ENCODE measurements at regions not wholly inside any gene's neighbourhood (a gene's known extent, or its start where the extent isn't known, plus 50 kb on each side); places are given as distances from the start of the nearest gene placed in this dataset.

- no peak for DNase-seq
Observed at GRCh38 chr3:31008994-31009393, 114.5 kb upstream of the GADL1 start.

- DNase-seq, result no peak
Observed at GRCh38 chr3:31009881-31010280, 115.4 kb upstream of the GADL1 start.

DNA sequence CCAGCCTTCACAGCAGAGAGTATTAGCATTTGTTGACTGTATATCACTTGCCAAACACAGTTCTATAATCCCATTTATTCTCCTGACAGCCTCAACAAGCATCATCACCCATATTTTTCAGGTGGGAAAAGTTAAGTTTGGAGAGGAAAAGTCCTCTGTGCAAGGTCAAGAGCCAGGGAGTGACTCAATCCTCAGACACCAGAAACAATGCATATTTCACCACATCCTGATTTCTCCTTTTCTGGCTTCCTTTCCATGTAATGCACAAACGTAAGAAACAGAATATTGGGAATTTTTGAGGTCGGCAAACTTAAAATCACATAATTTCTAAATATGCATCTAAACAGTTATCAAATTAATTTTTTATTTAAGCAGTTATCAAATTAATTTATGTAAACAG is 116.0 kb upstream of the GADL1 start:
- DNase-seq, result no peak

DNA sequence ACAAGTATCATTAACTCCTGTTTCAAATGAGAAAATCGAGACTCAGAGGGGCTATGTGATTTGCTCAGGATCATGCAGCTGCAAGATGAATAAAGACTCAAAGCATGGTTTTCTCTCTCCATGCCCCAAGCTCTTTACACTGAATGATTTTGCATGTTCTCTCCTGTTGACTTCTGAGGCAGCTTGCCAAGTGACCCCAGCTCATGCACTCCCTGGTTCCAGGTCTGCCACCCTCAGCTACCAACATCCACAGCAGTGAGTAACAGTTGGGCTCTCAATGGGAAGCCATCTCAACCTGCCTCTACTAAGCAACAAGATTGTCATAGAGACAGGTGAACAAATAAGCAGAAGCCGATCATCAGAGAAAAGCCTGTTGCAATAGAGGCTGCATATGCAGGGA is 116.9 kb upstream of the GADL1 start:
- DNase-seq, result no peak

- DNase-seq, result no peak
Observed at GRCh38 chr3:31013090-31013489, 118.6 kb upstream of the GADL1 start.

DNA sequence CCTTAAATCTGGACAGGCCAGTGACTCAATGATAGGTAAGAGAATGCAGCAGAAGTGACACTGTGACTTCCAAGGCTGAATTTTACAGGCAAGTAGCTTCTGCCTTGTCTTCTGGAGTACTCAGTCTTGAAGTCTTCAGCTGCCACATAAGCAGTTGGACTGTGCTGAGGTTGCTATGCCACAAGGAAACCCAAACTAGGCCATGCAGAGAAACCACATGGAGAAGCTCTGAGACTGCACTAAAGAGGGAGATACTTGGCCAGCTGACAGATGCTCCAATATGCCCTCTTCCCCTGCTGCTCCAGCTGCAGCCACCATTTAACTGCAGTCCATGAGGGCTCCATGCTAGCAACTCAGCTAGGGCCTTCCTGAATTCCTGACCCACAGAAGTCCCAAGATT is 119.4 kb upstream of the GADL1 start:
- no peak for DNase-seq

- no peak for DNase-seq
Observed at GRCh38 chr3:31014317-31015040, 120.0 kb upstream of the GADL1 start.

DNA sequence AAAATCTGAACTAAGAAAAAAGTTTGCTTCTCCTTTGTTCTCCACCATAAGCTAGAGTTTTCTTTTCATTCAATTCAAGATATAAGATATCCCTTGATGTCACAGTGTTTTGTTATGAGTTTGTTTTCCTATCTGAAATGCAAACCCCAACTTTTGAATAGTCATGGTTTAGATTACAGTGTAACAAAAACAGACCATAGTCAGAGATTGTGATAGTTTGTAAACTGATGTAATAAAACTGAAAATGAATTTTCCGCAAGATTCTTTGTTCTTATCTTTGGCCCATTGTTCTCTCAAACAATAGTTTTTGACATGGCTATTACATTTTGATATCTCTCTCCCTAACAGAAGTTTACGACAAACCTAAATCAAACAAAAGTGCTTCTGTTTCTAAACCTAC is 121.7 kb upstream of the GADL1 start:
- DNase-seq, result no peak

GRCh38 chr3:31022716-31023115 is 128.3 kb upstream of the GADL1 start:
- DNase-seq, result no peak

- no peak for DNase-seq
Observed at GRCh38 chr3:31025541-31025940, 131.1 kb upstream of the GADL1 start.

DNA sequence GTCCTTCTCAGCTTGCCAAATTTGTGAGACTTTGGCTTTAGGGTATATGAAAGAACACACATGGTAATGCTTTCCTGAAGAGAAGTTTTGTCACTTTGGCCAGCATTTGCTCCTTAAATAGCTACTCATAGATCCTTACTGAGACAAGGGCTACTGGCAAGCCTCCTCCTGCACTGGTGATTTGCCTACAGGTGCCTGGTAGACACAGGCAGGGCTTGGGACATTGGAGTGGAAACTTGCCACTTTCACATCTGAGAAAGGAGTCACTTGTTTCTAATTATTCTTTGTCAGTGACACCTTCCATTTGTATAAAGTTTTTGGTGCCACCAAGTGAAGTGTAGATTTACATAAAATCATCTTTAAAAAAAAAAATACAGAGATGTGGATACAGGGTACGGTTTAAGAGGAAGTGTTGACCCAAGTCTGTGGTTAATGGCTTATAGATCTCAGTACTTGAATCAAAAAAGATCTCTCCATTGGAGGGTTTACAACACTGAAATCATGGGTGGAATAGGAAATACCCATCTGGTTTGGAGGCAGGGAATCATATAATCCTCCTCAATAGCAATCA is 132.8 kb upstream of the GADL1 start:
- no peak for DNase-seq

GRCh38 chr3:31027914-31028313 is 133.5 kb upstream of the GADL1 start:
- no peak for DNase-seq

DNA sequence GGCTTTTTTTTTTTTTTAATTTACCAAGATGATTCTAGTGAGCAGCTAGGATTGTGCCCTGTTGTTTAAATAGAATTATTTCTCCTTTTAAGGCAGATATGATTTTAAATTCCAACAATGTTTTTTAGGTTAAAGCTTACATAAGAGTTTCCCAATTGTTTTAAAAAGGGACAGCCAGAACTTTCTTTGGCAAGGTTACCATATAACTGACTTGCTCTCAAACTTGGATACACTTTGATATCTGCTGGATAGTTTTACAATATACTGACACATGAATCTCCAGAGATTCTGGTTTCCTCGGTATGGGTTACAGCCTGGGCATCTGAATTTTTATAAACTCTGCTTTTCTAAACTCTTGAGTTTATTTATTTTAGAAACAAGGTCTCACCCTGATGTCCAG is 134.3 kb upstream of the GADL1 start:
- no peak for DNase-seq

- DNase-seq, result no peak
Observed at GRCh38 chr3:31029706-31030105, 135.2 kb upstream of the GADL1 start.

- DNase-seq, result no peak
Observed at GRCh38 chr3:31035681-31036080, 141.2 kb upstream of the GADL1 start.

DNA sequence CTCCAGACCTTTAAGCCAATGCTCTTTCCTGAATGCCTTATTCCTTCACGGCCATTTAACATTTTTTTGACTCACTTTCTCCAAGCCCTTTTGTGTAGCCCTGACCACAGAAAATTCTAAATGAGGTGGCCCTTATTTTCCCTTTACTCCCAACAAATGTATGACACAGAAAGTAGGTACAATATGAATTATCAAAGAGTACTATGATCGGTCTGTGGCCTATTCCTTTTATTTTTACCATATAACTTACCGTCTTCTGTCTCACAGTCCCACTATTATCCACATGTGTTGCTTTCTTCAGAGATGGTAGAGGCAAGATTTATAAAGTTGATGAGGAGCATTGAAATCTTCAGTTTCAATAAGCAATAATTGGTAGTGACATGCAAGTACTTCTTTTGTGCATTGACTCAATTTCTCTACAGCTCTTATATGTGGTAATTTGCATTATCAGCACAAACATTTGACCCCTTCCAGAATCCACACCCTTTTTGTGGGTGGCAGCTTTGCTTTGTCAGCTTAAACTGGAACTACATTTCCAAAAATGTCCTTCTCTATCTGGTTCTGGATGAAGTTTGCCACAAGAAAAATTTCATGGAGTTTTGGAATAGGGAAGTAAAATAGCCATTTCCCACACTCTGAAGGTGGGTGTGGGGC is 143.8 kb upstream of the GADL1 start:
- no peak for DNase-seq

DNA sequence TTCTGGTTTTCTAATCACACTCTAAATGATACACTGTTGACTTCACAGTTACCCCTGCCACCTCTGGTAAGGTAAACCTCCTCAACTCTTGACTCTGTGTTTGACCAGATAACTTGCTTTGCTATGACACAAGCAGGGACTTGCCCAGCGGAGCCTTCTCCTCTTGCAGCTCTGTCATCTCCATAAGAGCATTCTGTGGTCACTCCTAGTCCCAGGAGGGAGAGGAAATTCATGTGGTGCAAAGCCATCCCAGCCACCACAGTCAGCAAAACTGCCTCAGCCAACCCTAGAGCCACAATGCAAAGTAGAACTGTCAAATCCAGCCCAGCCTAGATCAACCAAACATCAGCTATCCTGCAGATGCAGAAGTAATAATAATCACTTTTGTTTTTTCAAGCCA is 144.7 kb upstream of the GADL1 start:
- no peak for DNase-seq

DNA sequence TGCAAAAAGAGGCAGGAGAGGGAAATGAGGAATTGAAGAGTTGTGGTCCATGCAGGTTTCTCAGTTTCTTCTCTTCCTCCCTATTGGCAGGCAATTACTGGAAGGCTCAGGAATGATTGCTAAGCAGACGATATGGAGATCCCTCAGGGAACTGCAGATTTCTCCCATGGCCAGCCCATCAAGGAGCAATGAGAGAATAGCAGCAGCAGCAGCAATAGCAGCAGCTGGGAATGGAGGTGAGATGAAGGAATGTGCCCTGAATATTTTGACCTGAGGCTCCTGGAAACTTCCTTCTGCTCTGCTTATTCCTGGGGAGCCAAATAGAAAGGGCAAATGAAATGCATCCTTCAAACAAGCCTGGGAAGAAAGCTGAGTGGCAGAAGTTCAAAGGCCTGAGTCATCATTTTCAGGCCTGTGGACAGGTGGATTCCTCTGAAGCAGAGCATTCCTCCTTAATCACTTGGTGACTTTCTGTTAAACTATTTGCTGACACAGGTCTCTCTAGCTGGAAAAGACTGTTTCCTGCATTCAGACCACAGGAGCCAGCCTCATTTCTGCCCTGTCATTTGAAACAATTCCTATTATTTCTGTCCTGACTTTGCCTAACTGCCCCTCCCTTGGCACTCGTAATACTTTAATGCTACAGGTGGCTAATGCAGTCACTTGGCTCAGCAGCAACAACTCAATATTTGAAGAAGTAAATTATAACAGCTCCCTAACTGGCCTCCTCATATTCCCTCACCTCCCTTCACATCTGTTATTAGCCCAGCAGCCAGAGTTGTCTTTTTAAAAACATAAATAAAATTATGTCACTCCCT is 146.9 kb upstream of the GADL1 start:
- DNase-seq, result no peak

DNA sequence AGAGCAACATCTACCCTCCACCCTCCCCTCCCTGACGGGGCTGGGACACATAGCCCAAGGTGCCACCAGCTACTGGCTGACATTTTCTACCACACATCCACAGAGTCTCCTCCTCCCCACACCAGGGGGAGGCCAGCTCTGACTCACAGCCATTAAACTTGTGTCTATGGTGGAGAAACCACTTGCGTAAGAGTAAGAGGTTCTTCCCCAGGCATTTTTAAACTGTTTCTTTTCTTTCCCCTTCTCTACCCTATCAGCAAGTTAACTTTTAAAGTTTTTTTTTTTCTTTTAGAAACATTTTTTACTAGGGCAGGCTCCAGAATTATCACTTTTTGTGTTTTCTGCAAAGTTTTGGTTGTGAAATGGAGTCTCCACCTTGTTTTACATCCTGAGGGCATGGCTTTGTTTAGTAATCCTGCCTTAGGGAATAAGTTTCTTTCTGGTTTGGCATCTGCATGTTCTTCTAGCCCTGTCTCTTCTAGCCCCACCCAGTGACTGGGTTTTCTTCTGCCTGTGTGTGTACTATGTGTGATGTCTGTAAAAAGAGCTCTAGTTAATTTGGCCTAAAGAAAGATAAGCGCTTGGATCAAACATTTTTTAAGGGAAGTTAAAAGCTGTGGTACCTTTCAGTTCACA is 148.8 kb upstream of the GADL1 start:
- no peak for DNase-seq

DNA sequence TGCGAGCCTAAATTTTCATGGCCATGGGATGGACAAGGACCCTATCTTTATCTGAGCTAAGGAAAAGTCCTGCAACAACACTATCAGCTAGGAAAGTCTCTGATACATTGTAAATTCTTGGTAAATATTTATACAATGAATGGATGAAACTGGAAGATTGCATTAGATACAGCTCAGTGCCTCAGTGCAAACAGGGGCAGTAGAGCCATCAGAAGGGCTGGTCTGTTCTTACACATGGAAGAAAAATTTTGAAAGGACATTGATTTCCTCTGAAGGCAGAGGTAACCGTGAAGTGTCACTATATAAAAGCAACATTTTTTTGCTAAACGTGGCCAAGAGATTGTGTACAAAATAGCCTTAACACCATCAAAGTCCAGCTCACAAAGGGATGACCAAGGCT is 153.2 kb upstream of the GADL1 start:
- no peak for DNase-seq

DNA sequence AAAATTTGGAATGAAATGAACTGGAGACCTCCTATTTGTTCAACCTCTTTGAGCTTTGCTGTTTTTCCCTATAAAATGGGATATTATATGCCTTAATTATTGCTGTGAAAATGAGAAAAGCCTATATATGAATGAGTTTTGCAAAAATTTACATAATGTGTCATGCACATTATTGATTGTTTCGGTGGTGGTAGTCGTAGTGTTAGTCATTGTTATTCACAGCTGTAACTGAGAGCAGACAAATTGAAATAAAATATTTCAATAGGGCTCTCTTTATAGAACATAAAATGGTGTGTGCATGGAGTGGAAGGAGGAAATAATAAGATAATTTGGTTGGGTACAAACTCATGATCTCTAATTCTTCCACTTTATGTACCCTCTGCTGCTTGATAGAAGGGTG is 153.7 kb upstream of the GADL1 start:
- DNase-seq, result no peak

- no peak for DNase-seq
Observed at GRCh38 chr3:31050296-31050695, 155.8 kb upstream of the GADL1 start.

- DNase-seq, result no peak
Observed at GRCh38 chr3:31051226-31051625, 156.8 kb upstream of the GADL1 start.

All from CD4-positive, alpha-beta T cell treated with Interleukin-6 for 4 hours (primary cell).